ENCODE measurements at regions not wholly inside any gene's neighbourhood (a gene's known extent, or its start where the extent isn't known, plus 50 kb on each side); places are given as distances from the start of the nearest gene placed in this dataset.

DNA sequence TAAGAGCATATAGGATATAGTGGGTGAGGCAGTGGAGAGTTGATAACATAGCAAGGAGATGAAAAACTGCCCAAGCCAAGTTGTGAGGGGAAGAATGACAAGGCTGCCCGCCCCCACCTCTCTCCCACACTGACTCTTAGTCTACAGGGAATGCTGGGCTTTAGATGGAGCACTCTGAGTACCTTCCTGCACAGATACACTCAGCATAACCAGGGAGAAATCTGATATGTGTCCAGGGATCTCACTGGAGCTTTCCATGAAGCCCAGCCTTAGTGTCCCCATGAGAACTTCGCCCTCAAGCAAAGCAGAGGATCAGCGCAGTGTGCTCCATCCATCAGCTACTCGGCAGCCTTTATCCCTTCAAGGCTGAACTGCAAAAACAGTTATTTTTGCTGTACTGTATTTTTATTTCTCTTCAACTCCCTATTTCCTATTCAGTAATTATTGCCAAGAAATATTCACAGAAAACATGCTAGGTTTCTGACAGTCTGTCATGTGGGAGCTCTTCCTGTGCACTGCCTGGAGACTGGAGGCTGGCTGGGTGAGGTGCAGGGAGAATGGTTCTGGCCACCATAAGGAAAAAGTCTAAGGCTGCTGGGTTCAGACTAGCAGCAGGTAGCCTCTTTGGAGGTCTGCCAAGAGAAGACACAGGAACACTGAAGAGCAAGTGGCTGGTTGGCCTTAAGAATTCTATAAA lies 475.2 kb upstream of the PPP2R3A start:
- DNase-seq, result no peak

DNA sequence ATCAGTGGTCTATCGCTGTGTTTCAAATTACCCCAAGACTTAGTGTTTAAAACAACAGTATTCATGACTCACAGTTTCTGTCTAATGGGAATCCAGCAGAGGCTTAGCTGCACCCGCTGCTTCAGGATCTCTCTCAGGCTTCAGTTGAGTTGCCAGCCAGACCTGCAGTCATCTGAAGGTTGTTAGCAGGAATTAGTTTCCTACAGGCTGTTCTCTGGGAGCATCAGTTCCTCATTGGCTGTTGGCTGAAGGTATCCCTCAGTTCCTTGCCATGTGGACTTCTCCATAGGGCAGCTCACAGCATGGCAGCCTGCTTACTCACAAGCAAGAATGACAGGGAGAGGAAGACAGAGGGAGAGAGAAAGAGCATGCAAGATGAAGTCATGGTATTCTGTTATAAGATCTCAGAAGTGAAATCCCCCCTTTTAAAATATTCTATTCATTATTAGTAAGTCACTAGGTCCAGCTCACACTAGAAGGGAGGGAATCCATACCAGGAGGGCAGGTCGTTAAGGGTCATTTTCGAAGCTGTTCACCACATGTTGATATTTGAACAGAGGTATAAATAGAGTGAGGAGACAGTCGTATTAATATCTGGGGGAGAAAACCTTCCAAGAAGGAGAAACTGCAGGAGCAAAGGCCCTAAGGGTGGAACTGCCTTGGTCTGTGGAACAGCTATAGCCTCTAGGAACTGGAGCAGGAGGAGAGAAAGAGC lies 473.9 kb upstream of the PPP2R3A start:
- DNase-seq, result no peak

DNA sequence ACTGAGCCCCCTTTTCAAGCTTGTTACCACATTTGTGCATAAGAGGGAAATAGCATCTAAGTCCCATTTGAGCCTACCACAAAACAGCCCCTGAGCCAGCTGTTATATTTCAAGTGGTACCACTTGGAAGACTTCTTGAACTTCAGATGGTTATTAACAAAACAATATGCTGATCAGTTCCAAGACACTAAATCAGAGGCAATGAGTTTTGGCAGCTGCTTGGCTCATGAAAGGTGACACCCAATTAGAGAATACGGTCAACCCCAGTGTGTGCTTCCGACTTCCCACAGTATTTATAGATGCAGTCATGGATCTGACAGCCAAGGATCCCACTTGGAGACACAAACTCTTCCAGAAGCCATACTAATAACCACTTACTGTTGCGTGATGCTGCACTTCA lies 469.6 kb upstream of the PPP2R3A start:
- DNase-seq, result no peak

DNA sequence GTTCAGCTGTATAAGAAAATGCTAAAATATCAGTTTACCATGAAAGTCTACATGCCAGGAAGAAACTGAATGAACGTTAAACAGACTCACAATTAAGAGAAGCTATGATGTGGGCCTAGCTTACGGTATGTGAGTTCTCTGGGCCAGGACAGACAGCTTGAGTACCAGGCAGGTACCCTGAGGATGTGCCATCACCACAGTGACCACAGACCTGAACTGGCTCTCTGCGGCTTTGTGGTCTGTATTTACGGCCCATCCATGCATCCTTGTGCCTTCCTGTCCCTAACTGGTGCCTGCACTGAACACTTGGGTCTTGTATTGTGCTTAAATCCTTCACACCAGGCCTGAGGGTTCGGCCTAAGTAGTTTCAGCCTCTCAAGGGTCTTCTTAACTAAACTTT lies 467.5 kb upstream of the PPP2R3A start:
- no peak for DNase-seq

DNA sequence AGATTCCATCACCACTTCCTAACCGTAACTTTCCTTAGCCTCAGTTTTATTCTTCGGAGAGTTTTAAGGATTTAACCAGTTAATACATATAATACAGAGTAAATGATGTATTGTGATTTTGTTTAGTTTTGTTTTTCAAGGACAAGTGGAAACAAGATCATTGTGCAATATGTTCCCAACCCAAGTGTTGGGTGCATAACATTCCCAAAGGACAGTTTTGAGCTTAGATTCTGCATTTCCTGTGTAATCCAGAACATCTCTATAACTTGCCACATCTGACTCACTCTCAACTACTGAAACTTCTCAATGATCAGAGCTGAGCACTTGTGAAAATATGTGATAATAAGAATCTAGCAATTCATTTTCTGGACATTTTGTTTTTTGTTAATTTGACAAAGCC lies 466.1 kb upstream of the PPP2R3A start:
- DNase-seq, result no peak

DNA sequence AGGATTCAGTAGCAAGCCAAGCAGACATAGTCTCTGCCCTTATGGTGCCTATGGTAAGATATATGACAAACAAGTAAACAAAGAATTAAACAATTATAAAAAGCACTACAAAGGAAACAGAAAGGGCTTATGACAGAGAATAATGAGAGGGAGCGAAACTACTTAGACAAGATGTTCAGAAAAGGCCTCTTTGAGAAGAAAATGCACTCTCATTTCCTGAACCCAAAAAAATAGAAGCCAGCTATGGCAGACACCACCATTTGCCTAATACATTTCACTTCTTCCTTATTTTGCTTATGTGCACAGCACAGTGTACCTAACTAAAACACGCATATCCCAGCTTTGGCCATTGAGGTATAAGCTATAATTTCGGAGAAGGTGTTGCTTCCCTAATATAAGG lies 465.5 kb upstream of the PPP2R3A start:
- DNase-seq, result no peak

DNA sequence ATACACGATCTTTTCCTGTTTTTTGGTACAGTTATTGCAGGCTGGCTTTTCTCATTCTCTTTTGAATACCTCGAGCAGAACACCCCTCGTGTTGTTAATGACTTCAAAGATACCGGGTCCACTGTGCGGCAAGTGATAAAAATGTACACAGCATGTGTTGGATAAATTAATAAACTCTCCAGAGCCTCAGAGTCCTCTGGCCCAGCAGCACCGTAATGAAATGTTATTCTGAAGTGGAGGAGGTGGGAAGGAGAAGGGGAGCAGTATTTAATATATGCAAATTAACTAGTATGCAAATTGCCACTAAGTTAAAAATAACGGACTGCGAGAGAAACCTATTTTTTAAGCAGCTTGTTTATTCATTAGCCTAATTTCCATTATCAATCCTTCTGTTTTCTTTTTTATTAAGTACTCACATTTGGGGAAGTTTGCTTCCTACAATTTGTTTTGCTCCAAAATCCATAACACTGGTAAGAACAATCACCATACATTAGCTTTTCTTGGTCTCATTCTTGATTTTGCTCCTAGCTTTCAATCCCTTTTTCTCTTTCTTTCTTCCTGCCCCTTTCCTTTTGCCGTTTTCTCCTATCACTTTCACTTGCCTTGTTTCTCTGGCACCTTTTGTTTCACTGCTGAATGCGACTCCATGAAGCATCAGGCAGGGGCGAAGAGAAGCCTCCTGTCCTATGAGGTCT lies 462.3 kb upstream of the PPP2R3A start:
- no peak for DNase-seq

DNA sequence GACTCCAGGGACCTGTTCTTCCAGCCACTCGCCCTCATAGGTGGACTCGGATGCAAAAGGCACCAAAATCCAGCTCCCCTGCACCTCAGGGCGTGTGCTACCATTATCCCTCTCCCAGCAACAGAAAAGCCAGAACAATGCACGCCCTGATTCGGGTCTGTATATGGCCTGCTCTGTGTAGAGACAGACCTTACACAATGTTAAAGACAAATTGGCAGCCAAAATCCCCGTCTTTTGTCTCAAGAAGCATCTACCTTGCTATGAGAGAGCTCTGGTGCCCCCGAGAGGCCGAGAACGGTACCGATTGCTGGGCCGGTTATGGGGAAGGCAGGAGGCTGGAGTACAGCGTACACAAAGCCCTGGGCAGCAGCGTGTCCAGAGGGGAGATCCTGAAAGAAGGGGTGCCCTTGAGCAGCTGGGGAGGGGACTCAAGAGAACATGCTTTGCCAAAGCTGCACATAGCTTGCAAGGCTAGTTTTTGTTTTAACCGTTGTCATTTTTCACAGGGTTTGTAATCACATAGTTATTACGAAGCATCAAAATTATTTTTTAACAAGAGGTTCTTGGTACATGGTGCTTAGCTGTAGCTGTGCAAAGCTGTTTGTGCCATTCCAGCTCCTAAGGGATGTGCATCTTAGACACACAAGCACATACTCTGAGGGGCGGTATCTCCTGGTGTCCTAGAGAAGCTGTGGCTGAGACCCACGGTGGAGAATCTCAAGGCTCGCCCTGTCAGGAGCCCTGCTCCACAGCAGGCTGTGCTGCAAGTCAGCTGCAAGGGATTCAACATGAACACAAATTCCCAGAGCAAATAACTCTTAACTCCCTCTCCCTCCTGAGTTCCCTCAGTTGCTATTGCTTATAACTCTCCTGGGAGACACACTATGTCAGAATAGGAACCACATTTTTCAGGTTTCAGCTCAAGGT lies 461.5 kb upstream of the PPP2R3A start:
- DNase-seq, result peak; percentile 48

DNA sequence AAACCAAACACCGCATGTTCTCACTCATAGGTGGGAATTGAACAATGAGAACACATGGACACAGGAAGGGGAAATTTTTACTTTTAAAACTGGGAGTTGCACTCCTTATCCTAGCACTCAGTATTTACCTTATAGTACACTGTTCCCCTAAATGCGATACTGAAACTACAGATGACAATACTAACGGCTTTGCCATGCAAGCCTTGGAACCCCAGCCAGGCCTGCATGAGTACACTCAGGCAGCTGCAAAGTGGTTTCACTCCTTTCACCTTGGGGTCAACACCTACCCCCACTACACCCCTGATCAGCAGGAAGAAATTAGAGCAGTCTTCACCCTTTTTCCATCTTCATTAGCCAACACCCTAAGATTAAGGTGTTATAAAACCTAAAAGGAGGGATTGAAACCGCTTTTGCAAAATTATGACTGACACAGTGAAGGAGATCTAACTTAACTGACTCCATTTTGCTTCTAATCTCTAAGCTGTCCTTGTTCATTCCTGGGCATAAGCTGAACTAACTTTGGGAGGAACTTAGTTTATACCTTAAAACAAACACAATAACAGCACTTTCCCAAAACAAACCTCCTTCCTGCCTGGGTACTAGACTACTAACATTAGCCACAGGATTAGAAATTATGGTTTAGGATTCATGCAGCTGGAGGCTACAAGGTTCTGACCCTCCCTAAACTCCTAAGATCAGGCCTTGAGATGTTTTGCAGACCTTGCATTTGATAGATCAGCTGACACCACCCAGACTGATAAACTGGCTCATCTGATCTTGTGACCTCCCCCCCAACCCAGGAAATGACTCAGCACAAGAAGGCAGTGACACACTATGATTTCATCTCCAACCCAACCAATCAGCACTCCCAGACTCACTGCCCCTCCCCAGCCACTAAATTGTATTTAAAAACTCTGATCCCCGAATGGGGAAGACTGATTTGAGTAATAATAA lies 452.1 kb upstream of the PPP2R3A start:
- DNase-seq, result no peak

DNA sequence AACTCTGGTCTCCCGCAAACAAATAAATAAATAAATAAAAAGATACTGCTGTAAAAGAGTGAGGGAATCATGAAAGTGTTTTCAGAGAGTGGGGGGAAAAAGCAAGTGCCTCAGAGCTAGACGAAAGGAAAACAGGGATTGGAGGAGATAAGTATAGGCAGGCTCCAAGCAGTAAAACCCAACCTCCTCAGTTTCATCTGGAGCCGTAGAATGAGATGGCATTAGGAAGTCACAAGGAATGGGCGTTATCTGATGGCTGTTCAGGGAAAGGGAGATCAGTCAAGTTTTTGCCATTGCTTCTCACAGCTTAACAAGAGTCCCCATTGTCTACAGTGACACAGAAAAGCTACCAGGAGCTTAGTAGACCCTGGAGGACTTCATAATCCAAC lies 451.5 kb upstream of the PPP2R3A start:
- no peak for DNase-seq

DNA sequence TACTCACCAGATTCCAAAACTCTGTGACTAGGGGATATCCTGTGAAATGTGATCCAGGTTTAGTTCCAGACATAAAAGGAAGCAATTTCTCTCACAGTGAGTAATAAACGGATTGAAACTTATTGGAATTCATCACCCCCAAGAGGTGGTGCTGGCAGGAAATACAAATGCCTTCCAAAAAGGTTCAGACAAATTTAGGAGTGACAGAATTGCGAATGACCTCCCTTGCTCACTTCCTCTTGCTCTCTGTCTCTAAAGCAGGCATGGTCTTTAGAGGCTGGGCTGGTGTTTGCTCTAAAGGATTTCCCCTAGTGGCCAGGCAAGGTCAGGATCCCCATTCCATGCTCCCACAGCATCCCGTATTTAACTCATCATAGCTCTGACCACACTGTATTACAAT lies 449.4 kb upstream of the PPP2R3A start:
- DNase-seq, result no peak

DNA sequence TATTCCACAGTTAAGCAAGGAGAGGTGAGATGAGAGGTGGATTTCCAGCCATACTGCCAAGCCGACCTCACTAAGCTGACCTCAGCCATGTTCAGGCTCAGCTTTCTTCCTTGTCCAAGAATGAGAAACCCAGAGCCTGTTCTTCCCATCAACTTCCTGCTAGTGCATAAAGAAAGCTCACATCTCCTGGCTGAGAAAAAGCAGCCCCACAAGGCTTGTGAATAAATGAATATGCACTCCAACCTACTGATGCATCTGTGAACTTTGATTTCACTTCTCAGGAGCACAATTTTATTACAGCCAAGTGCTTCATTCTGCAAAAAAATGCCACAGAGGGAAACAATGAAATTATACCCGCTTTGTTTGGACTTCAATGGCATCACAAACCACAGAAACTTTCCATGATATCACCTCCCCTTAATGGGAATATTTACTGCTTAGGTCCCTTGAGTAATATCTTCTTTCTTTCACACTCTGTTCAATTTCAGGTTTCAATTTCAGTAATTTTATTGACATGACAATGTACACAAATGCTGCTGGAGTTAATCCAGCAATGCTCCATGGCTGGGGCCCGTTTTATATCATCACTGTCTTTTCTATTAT lies 437.0 kb upstream of the PPP2R3A start:
- DNase-seq, result peak; percentile 75

DNA sequence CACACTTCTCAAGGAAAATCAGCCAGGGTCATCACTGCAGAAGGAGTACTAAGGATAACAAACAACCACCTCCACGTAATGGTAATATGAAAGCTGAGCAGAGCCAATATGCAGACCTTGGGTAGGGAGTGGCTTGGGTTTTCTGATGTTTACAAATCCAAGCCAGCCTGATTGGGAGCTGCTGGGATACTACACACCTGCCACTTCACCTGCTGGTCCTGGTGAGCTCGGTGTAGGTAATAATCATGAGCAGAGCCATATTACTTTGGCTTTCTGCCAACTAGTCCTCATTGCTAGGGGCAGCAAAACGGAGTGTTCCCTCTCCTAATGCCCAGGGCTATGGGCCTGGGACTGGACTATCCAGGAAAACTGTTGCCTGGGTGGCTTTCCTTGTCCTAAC lies 433.5 kb upstream of the PPP2R3A start:
- peak; percentile 86 for DNase-seq

DNA sequence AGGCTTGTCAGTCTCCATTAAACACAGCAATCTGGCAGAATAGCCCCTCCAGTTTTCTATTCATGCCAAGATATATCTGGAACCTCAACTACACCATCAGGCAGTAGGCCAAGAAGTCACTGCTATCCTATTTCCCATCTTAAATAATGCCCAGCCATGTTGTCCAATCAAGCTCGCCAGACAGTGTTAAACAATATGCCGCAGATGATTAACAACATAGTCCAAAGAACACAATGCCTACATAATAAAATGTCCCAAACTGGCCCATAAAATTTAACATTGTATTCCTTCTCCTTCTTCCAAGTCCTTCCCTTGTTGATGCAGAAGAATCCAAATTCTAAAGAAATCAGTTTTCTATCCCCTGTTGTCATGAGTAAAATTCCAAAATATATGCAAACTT lies 427.4 kb upstream of the PPP2R3A start:
- no peak for DNase-seq

DNA sequence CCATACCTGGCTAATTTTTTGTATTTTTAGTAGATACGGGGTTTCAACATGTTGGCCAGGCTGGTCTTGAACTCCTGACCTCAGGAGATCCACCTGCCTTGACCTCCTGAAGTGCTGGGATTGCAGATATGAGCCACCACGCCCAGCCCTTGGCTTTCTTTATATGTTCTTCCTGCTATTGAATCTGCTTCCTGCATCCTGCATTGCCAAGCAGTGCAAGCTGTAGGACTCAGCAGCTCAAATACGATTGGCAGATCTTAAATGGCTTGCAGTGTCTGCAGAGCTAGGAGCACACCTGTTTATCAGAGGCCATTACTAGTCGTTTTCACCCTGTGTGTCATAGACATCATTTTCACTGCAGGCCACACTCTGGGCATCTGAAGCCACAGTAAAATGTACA lies 426.2 kb upstream of the PPP2R3A start:
- no peak for DNase-seq

DNA sequence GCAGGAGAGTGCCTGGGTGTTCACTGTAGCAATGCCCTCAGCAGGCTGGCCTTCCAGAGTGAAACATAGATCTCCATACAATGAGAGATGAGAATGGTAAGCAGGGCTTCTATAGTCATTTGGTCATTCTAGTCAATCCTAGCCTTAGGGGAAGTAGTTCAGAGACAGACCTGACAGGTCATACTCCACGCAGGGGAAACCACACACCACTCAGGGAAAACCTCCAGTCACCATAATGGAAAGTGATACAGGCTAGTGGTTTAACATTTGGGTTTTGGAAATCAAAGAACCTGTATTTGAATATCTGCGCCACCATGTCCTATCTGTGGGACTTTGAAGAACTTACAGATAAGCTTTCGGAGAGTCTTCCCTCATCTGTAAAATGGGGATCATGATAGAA lies 425.7 kb upstream of the PPP2R3A start:
- DNase-seq, result no peak

DNA sequence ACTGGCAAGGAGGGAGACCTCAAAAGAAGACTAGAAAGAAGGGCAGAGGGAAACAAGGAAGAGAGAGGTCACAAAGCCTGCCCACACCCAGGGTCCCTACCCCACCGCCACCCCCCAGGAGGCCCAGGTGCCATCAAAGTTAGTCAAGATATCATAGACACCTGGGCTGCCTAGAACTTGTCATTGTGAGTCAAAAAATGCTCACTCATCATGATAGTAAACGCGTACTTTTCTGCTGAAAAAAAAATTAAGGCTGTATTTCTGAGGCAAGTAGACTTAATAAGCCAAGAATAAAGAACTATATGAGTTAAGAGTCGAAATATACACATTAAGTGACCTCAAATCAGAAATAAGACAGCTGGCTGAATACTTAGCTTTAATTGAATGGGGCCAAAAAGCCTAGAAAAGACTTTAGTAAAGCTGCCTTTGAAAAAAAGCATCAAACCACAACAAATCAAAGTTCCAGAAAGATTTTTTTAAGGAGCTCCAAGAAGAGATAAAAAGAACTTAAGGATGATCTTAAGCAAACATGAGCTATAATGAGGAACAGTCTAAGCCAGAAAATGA lies 415.5 kb upstream of the PPP2R3A start:
- DNase-seq, result no peak

DNA sequence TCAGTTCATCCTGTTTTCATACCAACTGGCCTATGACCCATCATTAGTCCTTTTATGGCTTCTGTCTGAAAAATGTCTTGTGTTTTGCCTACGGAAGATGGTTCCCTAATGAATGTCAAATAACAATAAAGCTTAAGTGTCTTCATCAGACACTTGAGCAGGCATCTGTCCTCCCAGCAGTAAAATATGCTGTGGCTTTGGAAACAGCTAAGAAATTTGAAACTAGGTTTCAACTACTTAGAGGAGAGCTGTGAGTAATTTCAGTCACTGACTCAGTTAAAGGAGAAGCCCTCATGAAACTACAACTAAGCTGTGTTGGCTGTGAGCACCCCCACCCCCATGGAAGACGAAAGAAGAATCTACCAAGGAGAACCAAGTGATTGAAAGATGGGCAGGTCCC lies 409.4 kb upstream of the PPP2R3A start:
- DNase-seq, result no peak

DNA sequence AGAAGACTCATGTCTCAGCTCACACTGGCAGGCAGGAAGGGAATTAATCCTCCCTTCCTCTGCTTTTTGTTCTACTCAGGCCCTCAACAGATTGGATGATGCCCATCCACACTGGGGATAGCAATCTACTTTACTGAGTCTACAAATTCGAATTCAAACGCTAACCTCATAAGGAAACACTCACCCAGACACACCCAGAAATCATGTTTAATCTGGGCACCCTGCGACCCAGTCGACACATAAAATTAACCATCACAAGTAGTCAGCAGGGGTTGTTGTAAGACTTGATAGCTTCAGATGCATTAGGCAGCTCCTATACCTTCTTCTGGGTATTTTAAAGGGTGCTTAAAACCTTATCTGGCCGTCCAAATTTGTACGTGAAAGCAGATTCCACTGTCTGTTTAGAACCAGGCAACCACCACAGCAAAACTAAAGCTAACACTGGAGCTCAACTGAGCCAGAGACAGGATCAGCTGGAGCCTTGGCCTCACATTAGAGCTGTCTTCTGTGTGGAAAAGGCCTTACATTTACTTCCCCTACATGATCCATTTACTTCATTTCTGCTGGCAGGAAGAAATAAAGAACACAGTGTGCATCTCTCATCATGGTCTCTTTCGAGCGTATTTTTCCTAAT lies 407.3 kb upstream of the PPP2R3A start:
- no peak for DNase-seq

DNA sequence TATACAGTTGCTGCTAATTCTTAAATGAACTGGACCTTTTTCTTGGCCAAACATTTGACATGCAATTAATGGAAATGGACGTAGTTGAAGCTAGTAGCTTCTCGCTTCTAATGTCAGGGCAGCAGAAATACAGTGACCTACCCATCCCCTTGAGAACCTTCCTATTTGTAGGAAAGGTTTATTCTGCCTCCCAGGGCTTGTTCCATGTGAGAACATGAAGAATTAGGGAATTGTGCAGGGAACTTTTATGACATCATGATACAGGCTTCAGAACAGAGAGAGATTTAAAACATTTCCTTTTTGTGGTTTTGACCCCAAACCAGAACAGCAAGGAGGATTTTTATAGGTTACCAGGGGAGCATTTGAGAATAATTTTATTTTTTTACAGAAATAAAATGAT lies 406.6 kb upstream of the PPP2R3A start:
- DNase-seq, result no peak

DNA sequence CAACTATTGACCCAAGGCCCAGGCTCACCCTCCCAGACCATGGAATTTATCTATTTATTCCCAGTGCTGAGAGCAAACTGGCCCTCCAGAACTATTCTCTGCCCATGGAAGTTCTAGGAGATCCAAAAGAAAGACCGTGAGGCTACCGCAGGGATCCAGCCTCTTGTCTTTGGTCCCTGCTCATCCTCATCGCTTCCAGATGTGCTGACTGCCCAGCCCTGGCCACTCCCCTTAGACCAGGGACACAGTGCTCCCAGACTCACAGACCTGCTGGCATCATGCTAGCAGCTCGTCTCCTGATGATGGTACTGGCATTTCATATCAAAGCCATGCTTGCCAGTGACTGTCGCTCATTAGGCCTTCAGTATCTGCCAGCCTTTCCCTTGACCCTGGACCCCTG lies 405.7 kb upstream of the PPP2R3A start:
- DNase-seq, result no peak
